ENCODE measurements at regions not wholly inside any gene's neighbourhood (a gene's known extent, or its start where the extent isn't known, plus 50 kb on each side); places are given as distances from the start of the nearest gene placed in this dataset.

DNA sequence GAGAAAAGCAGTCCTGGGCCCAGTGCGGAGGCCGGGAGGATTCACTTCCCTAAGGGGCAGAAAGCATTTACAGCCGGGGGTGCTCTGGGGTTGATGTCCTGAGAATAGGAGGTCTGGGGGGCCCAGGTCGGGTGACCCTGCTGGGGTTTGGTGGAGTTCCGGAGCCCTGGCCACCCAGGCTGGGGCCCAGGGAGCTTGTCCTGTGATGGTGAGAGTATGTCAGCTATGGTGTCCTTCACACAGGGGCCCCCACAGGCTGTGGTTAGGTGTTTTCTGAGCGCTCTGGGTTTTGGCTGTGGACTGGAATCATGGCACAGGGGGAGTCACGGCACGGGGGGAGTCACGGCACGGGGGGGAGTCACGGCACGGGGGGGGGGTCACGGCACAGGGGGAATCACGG lies 54.5 kb upstream of the TMEM18 start:
- no peak for DNase-seq (ENCODE audit: extremely low read depth, low read depth)

DNA sequence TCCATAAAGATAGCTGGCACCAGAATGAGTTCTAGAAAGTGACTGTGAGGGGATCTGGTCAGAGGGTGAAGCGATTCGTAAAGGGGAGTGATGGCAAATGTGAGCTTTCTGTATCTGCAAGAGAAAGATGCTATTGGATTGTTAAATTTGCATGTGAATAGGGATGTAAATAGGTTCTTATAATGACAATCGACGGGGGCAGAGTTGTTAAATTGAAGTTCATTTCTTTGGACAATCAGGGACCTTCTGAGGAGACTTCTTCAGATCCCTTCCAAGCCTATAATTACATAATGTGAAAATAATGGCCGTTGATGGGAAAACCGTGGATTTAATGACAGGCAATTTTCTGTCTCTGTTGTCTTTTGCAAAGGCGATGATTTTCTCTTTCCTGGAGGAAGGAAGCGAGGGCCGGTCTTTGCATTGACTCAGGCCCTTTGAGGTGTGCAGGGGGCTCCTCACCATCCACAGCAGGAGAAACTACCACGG lies 52.2 kb upstream of the TMEM18 start:
- DNase-seq (ENCODE audit: extremely low read depth, low read depth), result no peak

GRCh38 chr2:728165-728564 lies 51.0 kb upstream of the TMEM18 start:
- no peak for DNase-seq (ENCODE audit: extremely low read depth, low read depth)

- DNase-seq (ENCODE audit: extremely low read depth, low read depth), result no peak
Observed at GRCh38 chr2:727071-727470, 49.9 kb upstream of the TMEM18 start.
